ENCODE measurements at regions not wholly inside any gene's neighbourhood (a gene's known extent, or its start where the extent isn't known, plus 50 kb on each side); places are given as distances from the start of the nearest gene placed in this dataset.
A peak's percentile ranks its signal among the peaks of the same experiment; 100 is the strongest.
"Not testable (repeated sequence)": the region's sequence is repeated elsewhere in the genome, so short reads cannot be mapped to it uniquely, and the experiment has no call there.

DNA sequence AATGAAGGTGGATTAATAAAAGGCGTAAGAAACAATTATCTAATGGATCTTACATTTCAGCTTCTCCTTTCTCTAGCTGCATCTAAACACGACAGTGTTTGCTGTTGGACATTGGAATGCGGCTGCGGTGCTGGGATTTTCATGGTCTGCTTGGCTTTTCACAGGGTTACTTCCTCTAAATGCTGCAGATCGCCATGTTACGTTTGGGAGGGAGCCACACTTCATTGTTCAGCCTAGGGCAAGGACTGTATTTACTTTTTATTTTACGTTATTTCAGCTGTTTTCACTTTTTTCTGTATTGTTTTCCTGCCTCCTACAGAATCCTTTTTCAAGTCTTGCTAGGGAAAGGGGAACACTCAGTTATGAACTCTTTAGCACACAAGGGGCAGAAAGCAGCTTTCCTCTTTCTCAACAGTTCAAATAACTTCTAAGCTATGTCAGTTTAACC is 97.9 kb upstream of the MTHFD1L start:
- DNase-seq (ENCODE audit: low read depth), result no peak

DNA sequence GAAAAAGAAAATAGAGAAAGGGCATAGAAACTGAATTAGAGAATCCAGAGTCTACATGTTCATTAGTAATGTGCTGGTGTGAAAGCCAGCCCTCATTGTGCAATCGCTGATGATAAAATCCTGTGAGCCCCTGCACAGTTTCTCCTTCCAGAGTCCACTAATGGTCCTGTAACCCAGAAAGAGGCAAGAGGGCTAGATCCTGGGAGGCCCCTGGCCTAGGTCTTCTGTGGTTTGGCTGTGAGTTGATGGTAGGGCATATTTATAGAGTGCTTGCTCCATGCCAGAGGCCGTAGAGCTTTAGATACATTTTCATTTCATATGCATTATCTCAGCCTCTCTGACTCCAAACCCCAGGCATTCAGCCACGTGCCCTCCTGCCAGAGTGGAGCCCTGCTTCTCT is 94.9 kb upstream of the MTHFD1L start:
- DNase-seq (ENCODE audit: low read depth), result no peak

GRCh38 chr6:150773969-150774368 is 91.5 kb upstream of the MTHFD1L start:
- no peak for DNase-seq (ENCODE audit: low read depth)

GRCh38 chr6:150775415-150776203 is 89.9 kb upstream of the MTHFD1L start:
- DNase-seq (ENCODE audit: low read depth), result no peak

DNA sequence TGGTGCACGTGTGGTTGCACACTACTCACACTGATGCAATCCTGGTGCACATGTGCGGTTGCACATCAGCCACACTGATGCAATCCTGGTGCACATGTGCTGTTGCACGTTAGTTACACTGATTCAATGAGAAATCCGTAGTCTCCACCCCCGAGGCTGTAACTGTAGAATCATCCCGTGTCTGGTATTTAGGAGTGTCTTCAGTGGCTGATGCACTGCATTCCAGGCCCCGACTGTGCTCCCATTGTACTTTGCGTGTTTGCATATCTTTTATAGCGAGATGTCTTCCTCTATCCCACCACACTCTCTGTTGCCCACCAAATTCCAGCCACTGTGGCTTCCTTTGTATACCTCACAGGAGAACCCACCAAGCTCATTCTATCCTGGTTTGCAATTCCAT is 87.8 kb upstream of the MTHFD1L start:
- DNase-seq (ENCODE audit: low read depth), result no peak

DNA sequence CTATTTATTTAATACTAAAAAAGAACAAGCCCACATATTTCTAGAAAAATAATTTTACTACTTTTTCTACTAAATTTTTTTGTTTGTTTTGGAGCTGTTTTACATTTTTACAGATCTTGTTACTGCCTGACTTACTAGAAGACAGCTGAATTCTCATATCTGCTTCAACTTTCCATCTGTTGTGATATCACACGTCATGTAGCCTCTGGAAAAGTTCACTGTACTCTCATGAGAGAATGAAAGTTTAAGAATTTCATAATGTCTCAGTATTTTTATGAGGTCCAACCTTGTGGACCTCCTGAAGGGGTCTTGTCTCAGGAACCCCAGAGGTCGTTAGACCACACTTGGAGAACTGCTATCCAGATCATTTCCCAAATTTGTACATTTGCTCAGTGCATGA is 81.7 kb upstream of the MTHFD1L start:
- no peak for DNase-seq (ENCODE audit: low read depth)

DNA sequence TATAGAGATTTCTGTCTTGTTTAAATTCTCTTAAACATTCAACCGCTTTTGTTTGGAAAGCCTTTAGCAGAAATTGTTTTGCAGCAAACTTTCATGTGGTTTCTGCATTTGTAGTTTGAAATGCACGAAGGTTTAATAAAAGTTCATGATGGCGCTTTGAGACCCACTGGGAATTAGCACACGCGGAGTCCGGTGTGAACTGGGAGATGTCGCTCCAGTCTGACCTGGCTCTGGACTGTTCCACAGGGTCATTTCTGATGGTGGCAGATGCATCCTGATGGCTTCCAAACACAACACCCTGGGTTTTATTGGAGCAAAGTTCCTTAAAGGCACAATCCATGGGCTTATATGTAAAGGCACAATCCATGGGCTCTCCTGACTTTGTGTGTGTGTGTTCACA is 78.1 kb upstream of the MTHFD1L start:
- no peak for DNase-seq (ENCODE audit: low read depth)

- DNase-seq (ENCODE audit: low read depth), result no peak
Observed at GRCh38 chr6:150788089-150788488, 77.4 kb upstream of the MTHFD1L start.

DNA sequence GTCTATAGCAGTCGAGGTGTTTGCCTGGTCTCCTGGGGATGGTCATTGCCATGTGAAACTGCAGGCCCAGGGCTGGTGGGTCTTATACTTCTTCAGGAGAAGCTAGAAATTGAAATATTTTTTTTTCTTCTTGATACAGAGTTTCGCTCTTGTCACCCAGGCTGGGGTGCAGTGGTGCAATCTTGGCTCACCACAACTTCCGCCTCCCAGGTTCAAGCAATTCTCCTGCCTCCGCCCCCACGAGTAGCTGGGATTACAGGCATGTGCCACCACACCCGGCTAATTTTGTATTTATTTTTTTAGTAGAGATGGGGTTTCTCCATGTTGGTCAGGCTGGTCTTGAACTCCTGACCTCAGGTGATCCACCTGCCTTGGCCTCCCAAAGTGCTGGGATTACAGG is 75.6 kb upstream of the MTHFD1L start:
- not testable (repeated sequence) for DNase-seq (ENCODE audit: low read depth)

DNA sequence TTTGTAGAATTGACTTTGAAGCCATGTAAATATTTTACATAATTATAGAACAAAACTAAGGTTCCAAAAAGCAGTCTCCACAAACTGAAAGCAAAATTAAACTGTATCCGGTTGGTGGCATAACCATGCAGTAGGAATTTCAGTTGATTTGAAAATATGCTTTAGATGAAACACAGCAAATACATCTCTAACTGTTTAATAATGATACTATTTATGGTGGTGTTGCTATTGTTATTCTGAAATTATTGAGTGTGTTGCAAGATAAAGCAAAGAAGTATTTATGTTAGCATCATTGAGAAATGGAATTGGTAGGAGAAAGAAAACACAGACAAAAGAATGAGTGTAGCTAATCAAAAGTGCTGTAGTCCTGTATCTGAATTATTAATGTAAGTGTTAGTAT is 73.8 kb upstream of the MTHFD1L start:
- no peak for DNase-seq (ENCODE audit: low read depth)

GRCh38 chr6:150797949-150798348 is 67.6 kb upstream of the MTHFD1L start:
- no peak for DNase-seq (ENCODE audit: low read depth)

DNA sequence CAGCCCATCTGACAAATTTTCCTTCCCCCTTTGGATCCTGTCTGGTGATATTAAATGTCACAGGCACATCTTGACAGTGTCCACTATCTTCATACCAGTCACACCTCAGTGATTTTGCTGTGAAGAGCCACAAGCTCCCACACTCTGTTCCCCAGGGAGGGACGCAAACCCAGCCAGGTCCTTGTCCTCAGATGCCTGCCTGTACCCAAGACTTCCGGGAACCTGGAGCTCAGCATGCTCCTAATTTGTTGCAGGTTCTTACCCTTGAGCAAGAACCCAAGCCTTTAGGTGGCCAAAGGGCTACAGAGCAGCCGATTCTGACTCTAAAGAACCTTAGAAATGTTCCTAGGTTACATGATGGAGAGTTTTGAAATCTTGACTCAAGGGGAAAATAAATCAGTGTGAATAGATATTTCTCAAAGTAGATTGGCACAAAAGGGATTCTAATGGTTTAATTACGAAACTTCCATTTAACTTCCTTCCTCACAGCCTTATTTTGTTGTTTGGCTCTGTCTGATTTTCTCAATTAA is 66.2 kb upstream of the MTHFD1L start:
- no peak for DNase-seq (ENCODE audit: low read depth)

DNA sequence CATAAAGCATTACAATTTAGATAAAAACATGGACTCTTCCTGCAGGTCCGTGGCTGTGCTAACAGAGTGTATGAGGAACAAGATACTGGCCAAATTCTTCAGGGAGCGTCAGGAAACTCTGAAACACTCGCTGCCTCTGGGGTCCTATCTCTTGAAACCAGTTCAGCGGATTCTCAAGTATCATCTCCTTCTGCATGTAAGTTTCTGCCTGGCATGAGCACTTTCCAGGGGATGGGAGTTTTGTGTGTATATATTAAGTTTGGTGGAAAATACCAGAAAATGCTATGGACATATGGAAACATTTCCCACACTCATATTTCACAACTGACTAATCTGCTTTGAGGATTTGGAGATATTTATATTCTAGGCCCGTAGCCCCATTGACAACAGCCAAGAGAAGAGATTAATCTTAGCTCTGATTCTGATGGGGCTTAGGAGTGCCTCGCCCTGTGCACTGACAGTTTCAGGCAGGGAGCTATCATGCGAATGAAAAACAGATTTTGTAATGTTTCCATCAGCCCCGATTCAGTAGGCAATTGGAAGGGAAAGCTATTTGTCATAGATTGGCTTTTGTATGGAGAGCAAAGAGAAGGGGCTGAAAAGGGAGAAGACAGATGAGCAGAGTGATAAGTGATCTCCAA is 64.7 kb upstream of the MTHFD1L start:
- DNase-seq (ENCODE audit: low read depth), result no peak

GRCh38 chr6:150806790-150807189 is 58.7 kb upstream of the MTHFD1L start:
- no peak for DNase-seq (ENCODE audit: low read depth)

DNA sequence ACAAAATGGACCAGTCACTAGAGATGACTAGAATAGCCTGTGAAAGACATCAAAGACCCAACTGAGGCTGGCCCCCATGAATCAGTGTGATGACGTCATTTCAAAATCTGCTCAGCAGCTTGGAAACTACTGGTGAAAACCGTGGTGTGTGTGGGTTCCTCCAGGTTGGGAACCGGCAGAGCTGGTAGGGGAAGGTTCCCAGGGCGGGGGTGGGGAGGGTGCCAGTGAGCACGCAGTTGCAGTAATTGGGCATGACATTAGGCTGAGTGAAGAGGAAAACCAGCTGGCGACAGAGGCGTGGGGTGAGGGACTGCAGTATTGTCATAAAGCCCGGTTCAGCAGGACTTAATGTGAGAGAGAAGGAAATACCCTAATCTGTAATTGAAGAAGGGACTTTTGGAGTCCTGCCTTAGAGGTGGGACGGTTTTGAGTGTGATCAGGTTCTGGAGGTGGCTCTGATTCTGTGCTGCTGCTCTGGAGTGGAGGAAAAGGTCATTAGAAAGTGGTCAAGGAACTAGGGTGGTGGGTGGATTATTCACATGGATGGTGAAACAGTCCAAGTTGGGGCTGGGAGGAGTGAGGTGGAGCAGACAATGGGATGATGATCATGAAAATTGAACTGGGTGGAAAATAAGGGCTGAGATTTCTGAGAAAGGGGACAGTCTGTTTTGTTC is 52.0 kb upstream of the MTHFD1L start:
- DNase-seq (ENCODE audit: low read depth), result peak; percentile 48

- DNase-seq (ENCODE audit: low read depth), result no peak
Observed at GRCh38 chr6:150813993-150814359, 51.5 kb upstream of the MTHFD1L start.

Data from activated T-cell treated with anti-CD3 and anti-CD28 coated beads for 48 hours (primary cell).